ENCODE measurements at regions not wholly inside any gene's neighbourhood (a gene's known extent, or its start where the extent isn't known, plus 50 kb on each side); places are given as distances from the start of the nearest gene placed in this dataset.
A peak's percentile ranks its signal among the peaks of the same experiment; 100 is the strongest.

GRCh38 chr2:157159221-157159934 lies 98.1 kb upstream of the GALNT5 start:
- no peak overlapping the region for H3K56ac ChIP-seq (ENCODE audit: extremely low read depth, insufficient read depth, low read length)
- H3K27me3 ChIP-seq (ENCODE audit: control insufficient read depth, insufficient read depth, low read length), result no peaks in the 10 kb centered on the region
- peaks cover 4% of the 10 kb centered on the region; the same call in 1 of the 2 replicates for H3K4me1 ChIP-seq (ENCODE audit: control insufficient read depth, insufficient read depth, low read length)
- H3K9me3 ChIP-seq (ENCODE audit: control insufficient read depth, insufficient read depth, low read length), result no peaks in the 10 kb centered on the region
- no peak overlapping the region for H2BK20ac ChIP-seq (ENCODE audit: low read depth, low read length)
- no peak overlapping the region for H3K4me3 ChIP-seq (ENCODE audit: insufficient read depth, low read depth, low read length)
- H4K5ac ChIP-seq (ENCODE audit: low read depth, low read length), result no peak overlapping the region
- DNase-seq, result no peak
- BruUV-seq (replicated peaks), result no TSS peak
- H2BK5ac ChIP-seq (ENCODE audit: low read depth, low read length, poor library complexity, severe bottlenecking), result no peak overlapping the region
- no peak overlapping the region for H4K91ac ChIP-seq (ENCODE audit: insufficient read depth, low read depth, low read length)
- H2AK5ac ChIP-seq (ENCODE audit: low read depth, low read length), result no peak overlapping the region
- H4K8ac ChIP-seq (ENCODE audit: low read depth in 2 of 2, low read length in 2 of 2), result no peak overlapping the region
- no peak overlapping the region for H3K18ac ChIP-seq (ENCODE audit: low read depth, low read length)
- H3K23ac ChIP-seq (ENCODE audit: low read depth, low read length), result no peak overlapping the region
- no peak overlapping the region for H2AK9ac ChIP-seq (replicated peaks; ENCODE audit: low read depth, low read length, poor library complexity)
- in situ Hi-C loops (cut with MboI; ENCODE audit: low sequenced_read_pairs), result no loop called here
- no peak overlapping the region for H2BK120ac ChIP-seq (ENCODE audit: low read depth, low read length)
- POLR2A ChIA-PET (ENCODE audit: unreplicated experiment), result no interaction called here
- intact Hi-C loops (cut with micrococcal nuclease), result no loop called here
- ATAC-seq (ENCODE audit: low read depth), result no peak
- no peak overlapping the region for H3K4ac ChIP-seq (ENCODE audit: low read depth, low read length)
- no peaks in the 10 kb centered on the region for H3K79me1 ChIP-seq (ENCODE audit: low read depth in 1 of 2, low read length in 2 of 2)
- H4K20me1 ChIP-seq (ENCODE audit: insufficient read depth, low read length), result no peaks in the 10 kb centered on the region
- no peak overlapping the region for H3K14ac ChIP-seq (replicated peaks; ENCODE audit: low read depth, low read length)
- H3K9me1 ChIP-seq (ENCODE audit: insufficient read depth, low read length), result no peaks in the 10 kb centered on the region
- TF ChIP-seq CHD1 (IDR thresholded peaks at IDR 0.05; ENCODE audit: low read depth, low read length) (no peak), SMC3 (IDR thresholded peaks at IDR 0.05; ENCODE audit: low read depth, low read length) (no peak), NFE2L2 (IDR thresholded peaks at IDR 0.05; ENCODE audit: low read depth, low read length) (no peak), BHLHE40 (IDR thresholded peaks at IDR 0.05; ENCODE audit: low read depth, low read length) (no peak), MAFK (IDR thresholded peaks at IDR 0.05; ENCODE audit: low read depth, low read length) (no peak), FOS (IDR thresholded peaks at IDR 0.05; ENCODE audit: low read depth, low read length) (no peak), RCOR1 (IDR thresholded peaks at IDR 0.05; ENCODE audit: insufficient replicate concordance, low read length) (no peak), CEBPB (IDR thresholded peaks at IDR 0.05; ENCODE audit: low read depth, low read length) (no peak), MAZ (IDR thresholded peaks at IDR 0.05; ENCODE audit: borderline replicate concordance, low read depth, low read length) (no peak), RFX5 (IDR thresholded peaks at IDR 0.05; ENCODE audit: low read depth, low read length) (no peak), MXI1 (IDR thresholded peaks at IDR 0.05; ENCODE audit: borderline replicate concordance, low read depth, low read length) (no peak)
- H3K27ac ChIP-seq (ENCODE audit: insufficient read depth, low read length), result no peak overlapping the region
- no CpG with 5 or more reads among the region's 5 CpGs for WGBS, 2 experiments (ENCODE audit: extremely low coverage in 2 of 2, insufficient read length in 1 of 2)
- no peak overlapping the region for H3K9ac ChIP-seq (ENCODE audit: low read depth, low read length)
- dilution Hi-C loops (cut with HindIII; ENCODE audit: low sequenced_read_pairs, unreplicated experiment), result no loop called here
- CTCF ChIA-PET, result interaction anchor here (0.8 kb wide), 1 partner anchor 10 kb away, joined by 3 read pairs; no protein-coding TSS in a partner anchor
- H3K36me3 ChIP-seq (ENCODE audit: control insufficient read depth, insufficient read depth, low read length), result no peaks in the 10 kb centered on the region
- 0 out of 3 replicates have a peak overlapping the region, but pooled peaks have one; percentile 41 for H2BK15ac ChIP-seq (ENCODE audit: low read depth, low read length)
- no peak overlapping the region for H2AFZ ChIP-seq (replicated peaks; ENCODE audit: low read length, poor library complexity)
- no peak overlapping the region for H3K4me2 ChIP-seq (ENCODE audit: low read depth, low read length)

All from IMR-90 (cell line).